ENCODE measurements at regions not wholly inside any gene's neighbourhood (a gene's known extent, or its start where the extent isn't known, plus 50 kb on each side); places are given as distances from the start of the nearest gene placed in this dataset.

- ChIA-PET CTCF (no interaction called here), POLR2A (no interaction called here)
- no peaks in the 10 kb centered on the region for H3K4me1 ChIP-seq (ENCODE audit: control insufficient read depth in 1 of 2, extremely low read depth in 1 of 2, insufficient read depth in 2 of 2, low read length in 2 of 2)
- H3K9me3 ChIP-seq: no peaks in the 10 kb centered on the region
- H3K4me3 ChIP-seq (ENCODE audit: control insufficient read depth in 1 of 2, extremely low read depth in 1 of 2, low read length in 1 of 2): no peak overlapping the region
- Mint-ChIP-seq H3K27ac (no peak overlapping the region), H3K27me3 (no peaks in the 10 kb centered on the region), H3K9me3 (peaks cover 0 to 5% (median 4%) of the 10 kb centered on the region in 3 donors), H3K4me3 (no peak overlapping the region), H3K36me3 (no peaks in the 10 kb centered on the region), H3K4me1 (no peaks in the 10 kb centered on the region)
- no CpG with 5 or more reads among the region's 4 CpGs for WGBS (ENCODE audit: insufficient coverage)
- H3K27me3 ChIP-seq (replicated peaks in 1 of 2; ENCODE audit: control insufficient read depth in 2 of 2, extremely low read depth in 1 of 2, insufficient read depth in 2 of 2, low read length in 1 of 2): no peaks in the 10 kb centered on the region
- ATAC-seq (replicated peaks in 1 of 4) (no peak), DNase-seq (no peak)
- H3K27ac ChIP-seq (ENCODE audit: low read length): no peak overlapping the region
- H3K36me3 ChIP-seq (ENCODE audit: control insufficient read depth in 2 of 2, extremely low read depth in 1 of 2, insufficient read depth in 1 of 2, low read length in 1 of 2): no peaks in the 10 kb centered on the region
These were observed 1625.6 kb upstream of the C9orf72 start for GRCh38 chr9:29198861-29199260.

GRCh38 chr9:29199975-29200374, 1626.7 kb upstream of the C9orf72 start:
- H3K36me3 ChIP-seq (ENCODE audit: control insufficient read depth in 2 of 2, extremely low read depth in 1 of 2, insufficient read depth in 1 of 2, low read length in 1 of 2): no peaks in the 10 kb centered on the region
- no CpG with 5 or more reads among the region's 3 CpGs for WGBS (ENCODE audit: insufficient coverage)
- H3K27ac Mint-ChIP-seq: no peak overlapping the region
- ATAC-seq (replicated peaks in 1 of 4) (no peak), DNase-seq (no peak)
- ChIA-PET CTCF (no interaction called here), POLR2A (interaction anchor here in 1 of 2 donors (0.6 kb wide), 1 partner anchor 537 kb away, joined by 4 read pairs; no protein-coding TSS in a partner anchor)
- no peaks in the 10 kb centered on the region for H3K27me3 Mint-ChIP-seq
- H3K36me3 Mint-ChIP-seq: no peaks in the 10 kb centered on the region
- no peaks in the 10 kb centered on the region for H3K9me3 ChIP-seq
- no peaks in the 10 kb centered on the region for H3K27me3 ChIP-seq (replicated peaks in 1 of 2; ENCODE audit: control insufficient read depth in 2 of 2, extremely low read depth in 1 of 2, insufficient read depth in 2 of 2, low read length in 1 of 2)
- no peak overlapping the region for H3K4me3 Mint-ChIP-seq
- H3K4me1 Mint-ChIP-seq: no peaks in the 10 kb centered on the region
- no peak overlapping the region for H3K27ac ChIP-seq (ENCODE audit: low read length)
- no peak overlapping the region for H3K4me3 ChIP-seq (ENCODE audit: control insufficient read depth in 1 of 2, extremely low read depth in 1 of 2, low read length in 1 of 2)
- H3K9me3 Mint-ChIP-seq: peaks cover 0 to 5% (median 4%) of the 10 kb centered on the region in 3 donors
- no peaks in the 10 kb centered on the region for H3K4me1 ChIP-seq (ENCODE audit: control insufficient read depth in 1 of 2, extremely low read depth in 1 of 2, insufficient read depth in 2 of 2, low read length in 2 of 2)

- Mint-ChIP-seq H3K4me1 (no peaks in the 10 kb centered on the region), H3K9me3 (peaks cover 0 to 5% (median 4%) of the 10 kb centered on the region in 3 donors), H3K36me3 (no peaks in the 10 kb centered on the region), H3K4me3 (no peak overlapping the region), H3K27me3 (no peaks in the 10 kb centered on the region), H3K27ac (no peak overlapping the region)
- Histone ChIP-seq H3K4me1 (ENCODE audit: control insufficient read depth in 1 of 2, extremely low read depth in 1 of 2, insufficient read depth in 2 of 2, low read length in 2 of 2) (no peaks in the 10 kb centered on the region), H3K36me3 (ENCODE audit: control insufficient read depth in 2 of 2, extremely low read depth in 1 of 2, insufficient read depth in 1 of 2, low read length in 1 of 2) (no peaks in the 10 kb centered on the region), H3K27me3 (replicated peaks in 1 of 2; ENCODE audit: control insufficient read depth in 2 of 2, extremely low read depth in 1 of 2, insufficient read depth in 2 of 2, low read length in 1 of 2) (no peaks in the 10 kb centered on the region), H3K27ac (ENCODE audit: low read length) (no peak overlapping the region), H3K4me3 (ENCODE audit: control insufficient read depth in 1 of 2, extremely low read depth in 1 of 2, low read length in 1 of 2) (no peak overlapping the region), H3K9me3 (no peaks in the 10 kb centered on the region)
- DNase-seq (no peak), ATAC-seq (replicated peaks in 1 of 4) (no peak)
- ChIA-PET POLR2A (no interaction called here), CTCF (no interaction called here)
- 94% methylated on average over 2 of the region's 3 CpGs for WGBS (ENCODE audit: insufficient coverage)
These were observed 1627.4 kb upstream of the C9orf72 start for GRCh38 chr9:29200650-29201049.

GRCh38 chr9:29203244-29203930, 1630.1 kb upstream of the C9orf72 start:
- CTCF ChIA-PET: no interaction called here
- H3K9me3 Mint-ChIP-seq: peaks cover 0 to 3% (median 2%) of the 10 kb centered on the region in 3 donors

GRCh38 chr9:29208670-29209069, 1635.4 kb upstream of the C9orf72 start:
- H3K36me3 ChIP-seq (ENCODE audit: control insufficient read depth in 2 of 2, extremely low read depth in 1 of 2, insufficient read depth in 1 of 2, low read length in 1 of 2): no peaks in the 10 kb centered on the region
- no peak overlapping the region for H3K27ac Mint-ChIP-seq
- H3K4me1 ChIP-seq (ENCODE audit: control insufficient read depth in 1 of 2, extremely low read depth in 1 of 2, insufficient read depth in 2 of 2, low read length in 2 of 2): peaks cover 2 to 11% of the 10 kb centered on the region in 2 experiments
- H3K4me3 ChIP-seq (ENCODE audit: control insufficient read depth in 1 of 2, extremely low read depth in 1 of 2, low read length in 1 of 2): no peak overlapping the region
- no peaks in the 10 kb centered on the region for H3K36me3 Mint-ChIP-seq
- DNase-seq (no peak), ATAC-seq (replicated peaks in 1 of 4) (no peak)
- ChIA-PET CTCF (no interaction called here), POLR2A (no interaction called here)
- peaks cover 9 to 17% (median 16%) of the 10 kb centered on the region in 3 donors for H3K4me1 Mint-ChIP-seq
- H3K27me3 Mint-ChIP-seq: peaks cover 24 to 27% of the 10 kb centered on the region in 2 donors
- H3K27ac ChIP-seq (ENCODE audit: low read length): no peak overlapping the region
- H3K9me3 Mint-ChIP-seq: no peaks in the 10 kb centered on the region
- H3K4me3 Mint-ChIP-seq: no peak overlapping the region
- H3K9me3 ChIP-seq: no peaks in the 10 kb centered on the region
- peaks cover 8 to 19% of the 10 kb centered on the region in 2 experiments for H3K27me3 ChIP-seq (replicated peaks in 1 of 2; ENCODE audit: control insufficient read depth in 2 of 2, extremely low read depth in 1 of 2, insufficient read depth in 2 of 2, low read length in 1 of 2)

More at GRCh38 chr9:29203244-29203930, 1630.1 kb upstream of the C9orf72 start:
- ATAC-seq (replicated peaks in 1 of 4) (no peak), DNase-seq (no peak)
- whole genome bisulfite sequencing (ENCODE audit: insufficient coverage): 31% methylated on average over 2 of the region's 2 CpGs
- POLR2A ChIA-PET: no interaction called here
- H3K36me3 Mint-ChIP-seq: no peaks in the 10 kb centered on the region
- Histone ChIP-seq H3K9me3 (no peaks in the 10 kb centered on the region), H3K27ac (ENCODE audit: low read length) (no peak overlapping the region), H3K36me3 (ENCODE audit: control insufficient read depth in 2 of 2, extremely low read depth in 1 of 2, insufficient read depth in 1 of 2, low read length in 1 of 2) (no peaks in the 10 kb centered on the region), H3K4me1 (ENCODE audit: control insufficient read depth in 1 of 2, extremely low read depth in 1 of 2, insufficient read depth in 2 of 2, low read length in 2 of 2) (no peaks in the 10 kb centered on the region), H3K27me3 (replicated peaks in 1 of 2; ENCODE audit: control insufficient read depth in 2 of 2, extremely low read depth in 1 of 2, insufficient read depth in 2 of 2, low read length in 1 of 2) (no peaks in the 10 kb centered on the region), H3K4me3 (ENCODE audit: control insufficient read depth in 1 of 2, extremely low read depth in 1 of 2, low read length in 1 of 2) (no peak overlapping the region)
- H3K4me3 Mint-ChIP-seq: no peak overlapping the region
- H3K4me1 Mint-ChIP-seq: no peaks in the 10 kb centered on the region
- no peak overlapping the region for H3K27ac Mint-ChIP-seq
- no peaks in the 10 kb centered on the region for H3K27me3 Mint-ChIP-seq

- no peak for ATAC-seq (replicated peaks in 1 of 4)
- no peaks in the 10 kb centered on the region for H3K36me3 Mint-ChIP-seq
- Histone ChIP-seq H3K4me1 (ENCODE audit: control insufficient read depth in 1 of 2, extremely low read depth in 1 of 2, insufficient read depth in 2 of 2, low read length in 2 of 2) (peaks cover 2 to 13% of the 10 kb centered on the region in 2 experiments), H3K36me3 (ENCODE audit: control insufficient read depth in 2 of 2, extremely low read depth in 1 of 2, insufficient read depth in 1 of 2, low read length in 1 of 2) (no peaks in the 10 kb centered on the region), H3K4me3 (ENCODE audit: control insufficient read depth in 1 of 2, extremely low read depth in 1 of 2, low read length in 1 of 2) (no peak overlapping the region), H3K27me3 (replicated peaks in 1 of 2; ENCODE audit: control insufficient read depth in 2 of 2, extremely low read depth in 1 of 2, insufficient read depth in 2 of 2, low read length in 1 of 2) (peaks cover 15 to 31% of the 10 kb centered on the region in 2 experiments), H3K9me3 (no peaks in the 10 kb centered on the region), H3K27ac (ENCODE audit: low read length) (no peak overlapping the region)
- H3K4me3 Mint-ChIP-seq: no peak overlapping the region
- ChIA-PET POLR2A (no interaction called here), CTCF (no interaction called here)
- DNase-seq: no peak
- H3K27me3 Mint-ChIP-seq: peaks cover 35 to 39% of the 10 kb centered on the region in 2 donors
- WGBS (ENCODE audit: insufficient coverage): 38% methylated on average over 1 of the region's 2 CpGs
- H3K27ac Mint-ChIP-seq: no peak overlapping the region
- no peaks in the 10 kb centered on the region for H3K9me3 Mint-ChIP-seq
- peaks cover 9 to 23% (median 21%) of the 10 kb centered on the region in 3 donors for H3K4me1 Mint-ChIP-seq
These were observed 1636.5 kb upstream of the C9orf72 start for GRCh38 chr9:29209748-29210291.

All from T-cell (primary cell).